Loucy (cell line): ENCODE measurements at regions not wholly inside any gene's neighbourhood (a gene's known extent, or its start where the extent isn't known, plus 50 kb on each side); places are given as distances from the start of the nearest gene placed in this dataset.

Source experiments
- H2AFZ ChIP-seq: fragments of 200-600 bp; sonication (generic); 2 replicates; pipeline ENCODE4 v1.6.0; 2016; ENCODE audit warnings: antibody characterized with exemption, mild to moderate bottlenecking, low read length, moderate library complexity
- H3F3A ChIP-seq: fragments of 200-600 bp; 2 replicates; pipeline ENCODE4 v1.6.0; 2016; ENCODE audit warnings: antibody characterized with exemption, low read depth, mild to moderate bottlenecking
- H3K27me3 ChIP-seq: fragments of 200-600 bp; sonication (generic); 2 replicates; pipeline ENCODE4 v1.6.1; 2014; ENCODE audit warnings: low read length, mild to moderate bottlenecking; ENCODE audit not compliant: insufficient read depth, poor library complexity, severe bottlenecking
- H3K36me3 ChIP-seq: fragments of 200-600 bp; sonication (generic); 2 replicates; pipeline ENCODE4 v1.6.1; 2016; ENCODE audit warnings: low read length; ENCODE audit not compliant: insufficient read depth
- H3K4me1 ChIP-seq: fragments of 200-600 bp; sonication (generic); 2 replicates; pipeline ENCODE4 v1.5.1; 2014; ENCODE audit warnings: low read length, mild to moderate bottlenecking; ENCODE audit not compliant: insufficient read depth, poor library complexity, severe bottlenecking
- H3K4me2 ChIP-seq: fragments of 200-600 bp; sonication (generic); 2 replicates; pipeline ENCODE4 v1.6.0; 2014; ENCODE audit warnings: antibody characterized with exemption, low read length, low read depth, mild to moderate bottlenecking; ENCODE audit not compliant: poor library complexity, severe bottlenecking
- H3K4me3 ChIP-seq: fragments of 200-600 bp; sonication (generic); 2 replicates; pipeline ENCODE4 v1.5.1; 2014; ENCODE audit warnings: low read length, mild to moderate bottlenecking, mixed read lengths; ENCODE audit not compliant: poor library complexity, severe bottlenecking
- H3K79me2 ChIP-seq: fragments of 200-600 bp; sonication (generic); 2 replicates; pipeline ENCODE4 v1.6.1; 2014; ENCODE audit warnings: low read length; ENCODE audit not compliant: insufficient read depth
- H3K9ac ChIP-seq: fragments of 200-600 bp; sonication (generic); 2 replicates; pipeline ENCODE4 v1.6.0; 2014; ENCODE audit warnings: mild to moderate bottlenecking, low read depth, low read length, moderate library complexity; ENCODE audit not compliant: poor library complexity, severe bottlenecking
- H3K9me2 ChIP-seq: fragments of 200-600 bp; sonication (generic); replicated peaks from 2 replicates; pipeline ENCODE4 v1.6.1; 2016; ENCODE audit warnings: low read depth, low read length, mixed read lengths
- H3K9me3 ChIP-seq: fragments of 200-600 bp; sonication (generic); 2 replicates; pipeline ENCODE4 v1.6.1; 2014; ENCODE audit warnings: mild to moderate bottlenecking, antibody characterized with exemption, low read length, low read depth; ENCODE audit not compliant: insufficient read depth
- H4K20me1 ChIP-seq: fragments of 200-600 bp; sonication (generic); 2 replicates; pipeline ENCODE4 v1.6.0; 2014; ENCODE audit warnings: antibody characterized with exemption, low read length, mild to moderate bottlenecking; ENCODE audit not compliant: insufficient read depth, poor library complexity, severe bottlenecking
- EZH2phosphoT487 ChIP-seq: fragments of 200-600 bp; IDR thresholded peaks from 2 replicates; pipeline ENCODE4 v1.6.1; 2018; ENCODE audit warnings: antibody characterized with exemption, mild to moderate bottlenecking, moderate library complexity, borderline replicate concordance
- TF ChIP-seq, protein P1 (sequence below): fragments of 200-600 bp; sonication (generic); conservative IDR thresholded peaks from 2 replicates; pipeline ENCODE4 v1.5.1; 2014; ENCODE audit warnings: mild to moderate bottlenecking, antibody characterized with exemption, low read length

DNA sequence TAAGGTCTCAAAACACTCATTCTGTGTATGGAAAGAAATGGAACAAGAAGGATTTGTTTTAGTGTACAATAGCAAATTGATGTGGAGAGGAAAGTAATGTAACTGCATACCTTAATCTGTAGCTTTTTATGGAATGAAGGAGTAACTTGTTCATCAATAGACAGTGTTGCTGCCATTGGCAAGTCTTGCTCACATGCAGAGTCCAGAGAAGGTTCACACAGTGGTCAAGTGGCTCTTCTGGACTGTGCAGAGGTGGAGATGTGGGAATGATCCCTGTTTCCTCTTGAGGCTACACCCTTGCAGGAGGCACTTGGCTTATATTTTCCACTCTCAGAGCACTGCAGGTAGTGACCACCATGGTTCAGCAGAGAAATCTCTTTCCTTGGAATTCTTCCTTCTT is 132.9 kb upstream of the ANKH start:
- Histone ChIP-seq H3K4me2 (no peak overlapping the region), H3K79me2 (no peaks in the 10 kb centered on the region), H3K9me3 (no peaks in the 10 kb centered on the region), H3K36me3 (no peaks in the 10 kb centered on the region), H3K4me1 (peaks cover 11% of the 10 kb centered on the region), H3K9me2 (no peaks in the 10 kb centered on the region), H3K27me3 (no peaks in the 10 kb centered on the region), H3F3A (no peaks in the 10 kb centered on the region), H2AFZ (no peak overlapping the region), H4K20me1 (no peaks in the 10 kb centered on the region), H3K4me3 (no peak overlapping the region), H3K9ac (no peak overlapping the region)
- TF ChIP-seq, protein P1, sequence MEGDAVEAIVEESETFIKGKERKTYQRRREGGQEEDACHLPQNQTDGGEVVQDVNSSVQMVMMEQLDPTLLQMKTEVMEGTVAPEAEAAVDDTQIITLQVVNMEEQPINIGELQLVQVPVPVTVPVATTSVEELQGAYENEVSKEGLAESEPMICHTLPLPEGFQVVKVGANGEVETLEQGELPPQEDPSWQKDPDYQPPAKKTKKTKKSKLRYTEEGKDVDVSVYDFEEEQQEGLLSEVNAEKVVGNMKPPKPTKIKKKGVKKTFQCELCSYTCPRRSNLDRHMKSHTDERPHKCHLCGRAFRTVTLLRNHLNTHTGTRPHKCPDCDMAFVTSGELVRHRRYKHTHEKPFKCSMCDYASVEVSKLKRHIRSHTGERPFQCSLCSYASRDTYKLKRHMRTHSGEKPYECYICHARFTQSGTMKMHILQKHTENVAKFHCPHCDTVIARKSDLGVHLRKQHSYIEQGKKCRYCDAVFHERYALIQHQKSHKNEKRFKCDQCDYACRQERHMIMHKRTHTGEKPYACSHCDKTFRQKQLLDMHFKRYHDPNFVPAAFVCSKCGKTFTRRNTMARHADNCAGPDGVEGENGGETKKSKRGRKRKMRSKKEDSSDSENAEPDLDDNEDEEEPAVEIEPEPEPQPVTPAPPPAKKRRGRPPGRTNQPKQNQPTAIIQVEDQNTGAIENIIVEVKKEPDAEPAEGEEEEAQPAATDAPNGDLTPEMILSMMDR, result no peak
- no peak for TF ChIP-seq EZH2phosphoT487

DNA sequence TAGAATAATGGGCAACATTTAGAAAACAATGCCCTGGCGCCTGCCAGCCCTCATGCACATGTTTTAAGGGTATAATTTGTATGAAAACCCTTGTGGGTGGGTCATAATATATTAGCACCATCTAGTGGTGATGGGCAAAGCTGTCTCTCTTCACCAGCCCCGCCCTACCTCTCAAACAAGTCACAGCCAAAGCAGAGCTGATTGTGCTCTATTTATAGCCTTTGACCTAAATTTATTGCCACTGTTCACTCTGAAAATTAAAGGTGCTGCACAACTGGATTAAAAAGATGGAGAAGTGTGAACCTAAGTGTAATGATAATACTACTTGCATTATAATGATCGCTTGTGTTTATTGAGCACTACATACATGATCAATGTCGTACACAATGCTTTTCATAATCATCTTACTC is 131.9 kb upstream of the ANKH start:
- no peaks in the 10 kb centered on the region for H3K27me3 ChIP-seq
- H3K9ac ChIP-seq, result peak overlapping the region; percentile 29
- H3K36me3 ChIP-seq, result no peaks in the 10 kb centered on the region
- no peaks in the 10 kb centered on the region for H3K9me3 ChIP-seq
- H2AFZ ChIP-seq, result peak overlapping the region; percentile 78
- no peak overlapping the region for H3K4me3 ChIP-seq
- no peaks in the 10 kb centered on the region for H3K79me2 ChIP-seq
- H3F3A ChIP-seq, result no peaks in the 10 kb centered on the region
- no peaks in the 10 kb centered on the region for H4K20me1 ChIP-seq
- H3K4me2 ChIP-seq, result no peak overlapping the region
- H3K9me2 ChIP-seq, result no peaks in the 10 kb centered on the region
- H3K4me1 ChIP-seq, result peaks cover 9% of the 10 kb centered on the region
- TF ChIP-seq EZH2phosphoT487, result no peak
- TF ChIP-seq, protein P1, result peak; percentile 85

DNA sequence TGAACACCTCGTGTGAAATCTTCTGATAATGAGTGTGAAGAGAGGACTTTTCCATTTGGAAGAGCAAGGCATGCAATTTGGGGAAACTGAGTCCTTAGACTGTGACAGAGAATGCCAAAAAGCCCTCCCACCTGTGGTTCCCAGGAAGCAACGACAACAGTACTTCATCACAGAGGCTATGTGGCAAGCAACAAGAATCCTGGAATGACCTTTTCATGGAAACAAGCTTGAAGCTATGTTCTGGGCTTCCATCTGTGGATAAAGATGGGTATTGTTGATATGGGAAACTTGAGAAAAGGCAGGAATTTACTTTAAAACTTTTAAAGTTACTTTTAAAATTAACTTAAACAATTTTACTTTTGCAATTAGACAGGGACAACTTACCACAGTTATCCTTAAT is 131.2 kb upstream of the ANKH start:
- Histone ChIP-seq H3F3A (no peaks in the 10 kb centered on the region), H3K79me2 (no peaks in the 10 kb centered on the region), H2AFZ (peak overlapping the region; percentile 78; the same call in 1 of the 2 replicates), H3K27me3 (no peaks in the 10 kb centered on the region), H3K9me2 (no peaks in the 10 kb centered on the region), H3K9me3 (no peaks in the 10 kb centered on the region), H4K20me1 (no peaks in the 10 kb centered on the region), H3K9ac (peak overlapping the region; percentile 29), H3K4me2 (no peak overlapping the region), H3K36me3 (no peaks in the 10 kb centered on the region), H3K4me3 (no peak overlapping the region), H3K4me1 (peaks cover 9% of the 10 kb centered on the region)
- TF ChIP-seq EZH2phosphoT487, result no peak
- TF ChIP-seq, protein P1, result no peak
